HG03520 (cell line): ENCODE measurements at regions not wholly inside any gene's neighbourhood (a gene's known extent, or its start where the extent isn't known, plus 50 kb on each side); places are given as distances from the start of the nearest gene placed in this dataset.
"Not testable (repeated sequence)": the region's sequence is repeated elsewhere in the genome, so short reads cannot be mapped to it uniquely, and the experiment has no call there.

Experiments used
- ATAC-seq: cut with Tn5 transposase; IDR thresholded peaks from one replicate; pipeline ENCODE4 v1.9.1; 2021; ENCODE audit warnings: mild to moderate bottlenecking, moderate library complexity; ENCODE audit not compliant: unreplicated experiment

DNA sequence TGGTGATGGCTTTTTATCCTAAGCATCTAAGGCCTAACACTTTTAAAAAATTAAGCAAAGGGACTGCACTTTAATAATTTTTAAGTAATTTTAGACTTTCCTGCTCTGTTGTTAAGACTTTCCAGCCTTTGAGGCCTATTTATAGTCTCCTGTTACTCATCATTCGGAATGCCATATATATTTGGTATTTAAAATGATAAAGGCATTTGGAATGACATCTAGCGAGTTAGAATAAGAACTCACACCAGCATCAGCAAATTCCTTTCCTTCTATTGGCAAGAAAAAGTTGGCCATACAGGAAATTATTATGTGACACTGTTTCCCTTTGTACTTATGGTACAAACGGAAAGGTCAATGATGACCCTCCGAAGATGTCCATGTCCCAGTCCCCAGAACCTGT lies 88.1 kb upstream of the STMND1 start:
- ATAC-seq = no peak

DNA sequence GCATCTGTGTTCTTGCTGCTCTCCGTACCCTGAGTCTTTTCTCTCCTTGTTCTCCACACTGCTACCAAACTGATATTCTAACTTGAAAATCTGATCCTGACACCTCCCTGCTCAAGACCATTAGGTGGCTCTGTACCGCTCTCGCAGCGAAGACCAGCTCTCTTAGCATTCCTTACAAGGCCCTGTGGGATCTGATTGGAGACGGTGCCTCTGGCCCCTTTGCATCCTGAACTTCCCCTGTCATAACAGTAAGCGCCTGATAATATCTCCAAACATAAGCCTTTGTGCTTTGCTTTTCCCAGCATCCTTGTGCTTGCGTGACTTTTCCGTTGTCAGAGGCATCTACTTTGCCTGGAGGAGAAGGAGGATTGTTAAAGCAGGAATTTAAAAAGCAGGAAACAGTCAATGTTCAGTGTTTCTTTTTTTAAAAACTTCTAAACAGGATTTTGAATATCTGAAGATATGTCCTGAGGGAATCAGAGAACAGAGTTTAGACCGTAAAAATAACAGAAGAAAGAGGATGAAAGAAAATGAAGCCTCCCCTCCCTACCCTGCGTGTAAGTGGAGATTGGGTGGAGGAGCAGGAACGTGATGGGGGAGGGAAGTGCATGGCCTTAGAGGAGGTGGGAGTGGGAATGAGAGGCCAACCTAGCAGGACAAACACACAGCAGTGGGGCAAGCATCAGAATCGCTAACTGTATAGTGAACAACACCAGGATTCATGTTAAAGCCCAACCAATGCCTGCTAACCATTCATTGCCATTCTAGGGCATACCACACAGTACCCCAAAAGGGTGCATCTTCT lies 89.2 kb upstream of the STMND1 start:
- ATAC-seq = no peak

DNA sequence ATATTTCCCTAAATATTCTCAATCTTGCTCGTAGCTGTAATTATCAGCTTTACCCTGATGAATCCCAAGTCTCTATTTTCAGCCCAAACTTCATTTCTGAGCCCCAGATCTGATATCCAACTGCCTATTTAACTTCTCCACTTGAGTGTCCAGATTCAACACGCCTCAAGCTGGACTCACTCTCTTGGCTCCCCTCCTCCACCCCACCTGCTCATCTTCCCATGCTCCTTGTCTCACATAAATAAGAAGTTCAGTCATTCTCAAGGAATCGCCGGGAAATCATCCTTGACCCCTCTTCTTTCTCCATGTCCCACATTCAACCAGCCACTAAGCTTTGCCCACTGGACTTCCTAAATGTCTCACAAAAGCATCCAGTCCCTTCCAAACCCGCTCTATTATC lies 89.9 kb upstream of the STMND1 start:
- ATAC-seq = no peak

DNA sequence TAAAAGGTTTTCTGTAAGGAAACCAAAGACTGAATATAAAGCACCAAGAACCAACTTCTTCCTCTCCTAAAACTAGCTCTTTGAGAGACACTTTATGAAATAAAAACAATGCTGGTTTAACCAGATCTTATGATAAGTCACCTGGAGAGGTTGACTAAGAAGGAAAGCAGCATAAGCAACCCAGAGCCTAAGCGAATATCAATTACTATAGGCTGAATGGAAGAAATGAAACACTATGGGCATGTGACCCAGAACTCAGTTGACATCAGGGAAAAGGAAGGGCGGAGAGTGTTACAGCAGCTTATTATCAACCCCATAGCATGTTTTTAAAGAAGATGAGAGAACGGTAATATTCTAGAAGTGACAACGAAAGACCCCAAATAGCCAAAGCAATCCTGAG lies 94.1 kb upstream of the STMND1 start:
- ATAC-seq = no peak

DNA sequence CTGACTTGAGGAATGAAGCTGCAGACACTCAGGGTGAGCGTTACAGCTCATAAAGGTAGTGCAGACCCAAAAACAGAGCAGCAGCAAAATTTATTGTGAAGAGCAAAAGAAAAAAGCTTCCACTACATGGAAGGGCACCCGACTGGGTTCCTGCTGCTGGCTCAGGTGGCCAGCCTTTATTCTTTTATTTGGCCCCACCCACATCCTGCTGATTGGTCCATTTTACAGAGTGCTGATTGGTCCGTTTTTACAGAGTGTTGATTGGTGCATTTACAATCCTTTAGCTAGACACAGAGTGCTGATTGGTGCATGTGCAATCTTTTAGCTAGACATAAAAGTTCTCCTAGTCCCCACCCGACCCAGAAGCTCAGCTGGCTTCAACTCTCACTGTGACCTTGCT lies 95.3 kb upstream of the STMND1 start:
- no peak for ATAC-seq

DNA sequence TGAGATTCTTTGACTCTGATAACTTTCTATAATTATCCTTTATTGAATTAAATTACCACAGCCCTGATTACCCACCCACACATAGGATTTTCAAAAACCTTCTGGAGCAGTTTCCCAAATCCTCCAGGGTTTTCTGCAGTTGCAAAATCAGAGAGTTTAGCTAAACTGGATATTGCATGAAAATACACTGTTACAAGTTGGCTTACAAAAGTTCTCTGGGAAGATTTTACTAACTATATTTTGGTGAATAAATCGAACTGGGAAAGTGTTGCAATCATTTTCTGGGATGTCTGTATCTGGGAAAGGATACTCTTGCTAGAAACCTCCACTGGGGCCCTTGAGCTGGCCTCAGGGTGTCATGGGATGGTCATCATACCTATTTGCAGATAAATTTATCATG lies 97.6 kb upstream of the STMND1 start:
- no peak for ATAC-seq

DNA sequence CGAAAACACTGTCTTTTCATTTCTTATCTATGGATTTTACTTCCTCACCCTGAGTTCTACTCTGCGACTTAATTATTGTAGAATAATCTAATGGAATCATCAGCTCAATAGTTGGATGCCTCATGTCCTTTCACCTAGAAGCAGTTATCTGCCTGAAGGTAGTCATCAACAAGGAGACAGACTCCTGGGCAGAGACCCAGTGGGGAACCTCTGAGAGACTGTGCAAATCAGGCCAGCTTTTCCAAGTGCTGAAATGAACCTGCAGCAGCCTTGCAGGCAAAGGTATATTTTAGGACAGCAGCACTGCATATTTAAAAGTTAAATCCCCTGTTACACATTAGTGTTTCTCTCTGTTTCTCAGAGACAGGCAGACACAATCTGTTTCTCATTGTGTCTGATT lies 99.7 kb upstream of the STMND1 start:
- ATAC-seq = no peak

DNA sequence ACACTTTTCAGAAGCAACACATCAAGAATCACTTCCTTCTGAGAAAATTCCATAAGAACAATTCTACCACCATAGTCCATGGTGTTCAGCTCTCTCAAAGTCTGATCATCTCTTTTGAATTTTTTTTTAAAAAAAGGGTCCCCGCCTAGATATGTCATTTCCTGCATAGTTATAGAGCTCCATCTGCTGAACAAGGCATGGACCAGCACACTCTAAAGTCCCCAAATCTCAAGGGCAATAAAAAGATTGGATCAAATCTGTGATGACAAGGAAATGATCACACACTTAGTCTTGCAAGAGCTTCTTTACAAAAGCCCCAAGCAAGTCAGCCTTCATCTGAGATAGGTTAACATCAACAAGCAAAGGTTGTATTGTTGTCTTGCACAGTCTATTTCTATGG lies 100.7 kb upstream of the STMND1 start:
- no peak for ATAC-seq

DNA sequence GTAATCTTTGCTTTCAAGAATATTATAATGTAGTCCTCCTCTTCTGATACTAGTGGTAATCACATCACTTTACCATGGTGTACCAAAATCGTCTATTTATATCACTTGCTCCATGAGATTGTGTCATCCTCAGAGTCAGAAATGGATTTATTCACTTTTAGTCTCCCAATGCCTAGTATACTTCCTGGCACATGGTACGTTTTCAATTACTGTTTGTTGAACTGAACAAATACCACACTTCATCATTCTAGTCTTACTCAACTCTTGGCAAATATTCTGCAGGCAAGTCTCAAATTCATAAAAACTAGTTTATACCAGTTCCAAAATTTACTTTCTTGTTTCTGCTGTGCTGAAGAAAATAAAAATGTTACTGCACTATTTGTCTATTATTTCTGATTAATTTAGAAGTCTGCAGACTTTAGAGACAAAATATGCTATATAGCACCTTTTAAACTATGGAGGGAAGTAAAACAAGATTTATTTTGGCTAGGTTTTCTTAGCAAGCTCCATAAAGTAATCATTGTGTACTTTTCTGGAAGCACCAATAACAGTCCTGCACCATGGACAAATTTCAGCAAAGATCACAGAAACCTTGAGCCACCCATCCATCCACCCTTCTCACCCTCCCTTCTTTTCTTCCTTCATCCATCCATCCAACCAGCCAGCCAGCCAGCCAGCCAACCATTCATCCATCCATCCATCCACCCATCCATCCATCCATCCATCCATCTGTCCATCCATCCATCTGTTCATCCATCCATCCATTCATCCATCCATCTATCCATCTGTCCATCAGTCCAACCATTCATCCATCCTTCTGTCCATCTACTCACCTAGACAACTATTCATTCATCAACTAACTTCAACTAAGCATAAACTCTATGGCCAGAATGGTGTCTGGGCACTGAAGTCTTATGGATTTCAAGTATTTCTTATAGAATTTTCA lies 102.1 kb upstream of the STMND1 start:
- ATAC-seq = no peak

DNA sequence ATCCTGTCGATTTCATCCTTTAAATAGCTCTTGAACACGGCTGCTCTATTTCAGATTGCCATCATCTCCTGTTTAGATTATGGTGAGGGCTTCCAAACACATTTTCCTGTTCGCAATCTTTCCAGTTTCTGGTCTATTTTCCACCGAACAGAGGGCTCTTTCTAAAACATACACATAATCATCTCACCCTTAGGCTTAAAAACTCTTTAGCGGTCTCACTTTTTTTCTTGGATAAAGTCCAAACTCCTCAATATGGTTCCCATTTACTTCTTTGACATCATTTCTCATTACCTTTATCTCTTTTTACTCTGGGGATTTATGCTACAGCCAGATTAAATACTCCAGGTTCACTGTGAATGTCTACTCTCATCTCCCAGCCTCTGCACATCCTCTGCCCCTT lies 103.4 kb upstream of the STMND1 start:
- ATAC-seq = no peak

DNA sequence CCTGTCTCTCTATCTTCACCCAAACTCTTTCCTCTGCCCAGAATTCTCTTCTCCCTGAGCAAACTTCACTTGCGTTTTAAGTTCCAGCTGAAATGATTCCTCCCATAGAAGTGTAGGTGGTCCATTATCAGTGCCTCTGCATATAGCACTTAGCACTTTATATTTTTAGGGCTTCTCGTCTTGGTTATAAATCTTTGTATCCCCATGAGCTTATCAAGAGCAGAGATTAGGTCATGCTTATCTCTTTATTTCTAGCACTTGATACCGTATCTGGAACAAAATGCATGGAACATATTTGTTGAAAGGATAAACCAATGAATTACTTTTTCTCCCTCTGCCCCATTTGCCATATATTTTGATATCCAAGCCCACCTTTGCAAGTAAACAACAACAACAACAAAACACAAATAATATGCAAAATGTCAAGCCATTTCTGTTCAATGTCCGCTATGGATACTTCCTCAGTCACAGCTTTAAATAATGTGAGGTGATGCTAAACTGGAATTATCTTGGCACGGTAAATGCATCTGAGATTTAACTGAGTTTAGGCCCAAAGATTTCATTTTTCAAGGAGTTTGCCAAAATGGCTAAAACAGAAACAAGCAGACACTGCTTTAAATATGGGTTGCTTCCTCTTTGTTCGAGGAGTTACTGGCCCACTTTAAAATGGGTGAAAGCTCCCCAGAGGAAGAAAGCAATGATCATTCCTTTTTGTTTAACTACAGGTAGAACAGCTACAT lies 106.2 kb upstream of the STMND1 start:
- no peak for ATAC-seq

DNA sequence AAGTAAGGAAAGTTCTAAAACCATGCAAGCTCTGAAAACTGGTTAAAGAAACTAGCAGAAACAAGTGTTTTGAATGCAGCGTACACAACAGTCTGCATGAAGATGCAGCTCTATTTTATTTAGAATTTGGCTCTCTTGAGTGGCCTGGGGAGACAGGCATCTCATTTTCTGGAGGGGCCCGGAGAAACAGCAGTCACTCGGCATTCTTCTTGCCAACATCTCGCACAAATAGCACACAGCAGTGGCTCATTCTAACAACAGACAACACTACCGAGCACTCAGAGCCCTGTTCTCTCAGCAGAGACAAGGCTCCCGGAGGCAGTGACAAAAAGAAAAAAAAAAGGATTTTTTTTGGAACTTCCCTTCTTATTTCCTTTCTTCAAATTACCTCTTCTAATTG lies 108.5 kb upstream of the STMND1 start:
- ATAC-seq = no peak

DNA sequence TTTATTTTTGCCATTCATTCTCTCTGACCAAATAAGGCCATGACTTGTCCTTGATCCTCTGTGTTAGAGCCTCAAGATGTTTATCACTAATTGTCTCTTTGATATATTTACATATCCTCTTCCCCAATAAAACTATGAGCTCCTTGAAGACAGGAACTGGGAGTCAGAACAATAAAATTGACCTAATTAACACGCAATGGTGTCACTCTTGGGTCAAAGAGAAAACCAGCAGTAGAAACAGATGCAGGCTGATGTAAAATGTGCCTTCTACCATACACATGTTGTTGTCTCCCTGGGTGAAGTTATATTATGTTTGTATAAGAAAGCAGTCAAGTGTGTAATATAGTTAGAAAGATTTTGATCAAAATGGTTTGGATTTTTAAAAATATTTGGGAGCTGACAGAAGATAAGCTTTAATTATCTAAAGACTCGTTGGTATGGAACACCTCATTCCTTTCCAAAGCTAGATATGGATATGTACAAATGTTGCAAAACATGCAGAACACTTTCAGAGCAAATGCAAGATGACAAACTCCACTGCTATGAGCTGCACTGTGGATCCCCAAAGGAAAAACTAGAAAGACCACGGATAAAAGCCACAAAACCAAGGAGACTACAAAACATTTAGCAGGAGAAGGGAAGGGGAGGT lies 109.7 kb upstream of the STMND1 start:
- no peak for ATAC-seq

DNA sequence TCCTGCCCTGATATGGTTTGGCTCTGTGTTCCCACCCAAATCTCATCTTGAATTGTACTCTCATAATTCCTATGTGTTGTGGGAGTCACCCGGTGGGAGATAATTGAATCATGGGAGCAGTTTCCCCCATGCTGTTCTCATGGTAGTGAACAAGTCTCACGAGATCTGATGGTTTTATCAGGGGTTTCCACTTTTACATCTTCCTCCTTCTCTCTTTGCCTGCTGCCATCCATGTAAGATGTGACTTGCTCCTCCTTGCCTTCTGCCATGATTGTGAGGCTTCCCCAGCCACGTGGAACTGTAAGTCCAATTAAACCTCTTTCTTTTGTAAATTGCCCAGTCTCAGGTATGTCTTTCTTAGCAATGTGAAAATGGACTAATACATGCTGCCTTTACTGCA lies 111.9 kb upstream of the STMND1 start:
- ATAC-seq = not testable (repeated sequence)

DNA sequence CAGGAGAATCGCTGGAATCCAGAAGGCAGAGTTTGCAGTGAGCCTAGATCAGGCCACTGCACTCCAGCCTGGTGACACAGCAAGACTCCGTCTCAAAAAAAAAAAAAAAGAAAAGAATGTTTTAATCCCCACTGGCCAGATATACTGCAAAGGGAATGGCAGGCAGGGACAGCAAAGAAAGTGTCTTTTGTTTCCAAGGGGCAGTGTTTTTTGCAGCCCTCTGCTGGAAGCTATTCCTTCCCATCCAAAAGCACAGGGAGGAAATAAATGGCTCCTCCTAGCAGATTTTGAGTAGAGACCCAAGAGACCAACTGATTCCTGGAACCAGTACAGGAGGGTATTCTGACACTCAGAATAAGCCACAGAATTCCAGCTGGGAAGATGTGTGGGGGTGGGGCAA lies 112.5 kb upstream of the STMND1 start:
- ATAC-seq = no peak

DNA sequence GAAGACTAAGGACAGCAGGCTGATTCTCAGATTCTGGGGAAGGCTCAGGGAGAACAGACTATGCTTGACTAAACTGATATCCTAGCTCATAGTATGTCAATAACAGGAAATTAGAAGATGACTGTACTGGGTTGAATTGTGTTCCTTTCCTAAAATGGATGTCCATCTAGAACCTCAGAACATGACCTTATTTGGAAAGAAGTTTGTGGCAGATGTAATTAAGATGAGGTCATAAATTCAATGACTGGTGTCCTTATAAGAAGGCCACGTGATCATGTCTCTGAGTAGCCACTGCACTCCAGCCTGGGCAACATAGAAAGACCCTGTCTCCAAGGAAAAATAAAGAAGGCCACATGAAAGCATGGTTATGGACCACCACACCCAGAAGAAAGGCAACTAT lies 113.9 kb upstream of the STMND1 start:
- no peak for ATAC-seq

DNA sequence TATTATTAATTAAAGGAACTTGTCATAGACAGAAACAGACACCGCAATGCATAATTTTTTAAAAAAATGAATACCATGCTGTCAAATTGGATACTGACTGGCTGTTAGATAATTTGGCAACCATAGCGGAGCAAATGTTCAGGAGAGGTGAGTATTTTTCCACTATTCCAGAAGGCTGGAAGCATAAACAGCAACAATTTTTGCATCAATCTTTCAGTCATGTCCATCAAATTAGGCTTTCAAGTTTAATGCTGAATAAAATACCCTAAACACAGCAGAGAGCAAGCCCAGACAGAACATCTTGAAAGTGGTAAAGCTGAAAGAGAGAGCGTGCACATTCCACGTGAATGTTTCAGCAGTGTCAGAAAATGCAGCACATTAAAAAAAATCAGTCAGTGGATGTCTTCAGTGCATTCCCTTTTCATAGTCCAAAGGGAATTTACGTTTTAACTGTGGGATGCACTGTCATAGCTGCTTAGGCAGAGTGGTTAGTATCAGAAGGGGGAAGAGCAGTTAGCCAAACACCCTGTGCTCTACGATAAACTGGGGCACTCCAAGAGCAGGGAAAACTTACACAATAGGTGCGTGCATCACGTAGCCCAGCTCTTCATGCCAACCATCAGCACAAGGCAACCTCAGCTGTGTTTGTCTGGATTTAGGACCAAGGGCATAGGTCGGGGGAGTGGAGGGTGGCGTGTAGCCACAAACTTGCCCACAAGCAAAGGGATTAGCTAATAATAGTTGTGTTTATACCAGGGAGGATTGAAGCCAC lies 116.2 kb upstream of the STMND1 start:
- ATAC-seq = no peak

DNA sequence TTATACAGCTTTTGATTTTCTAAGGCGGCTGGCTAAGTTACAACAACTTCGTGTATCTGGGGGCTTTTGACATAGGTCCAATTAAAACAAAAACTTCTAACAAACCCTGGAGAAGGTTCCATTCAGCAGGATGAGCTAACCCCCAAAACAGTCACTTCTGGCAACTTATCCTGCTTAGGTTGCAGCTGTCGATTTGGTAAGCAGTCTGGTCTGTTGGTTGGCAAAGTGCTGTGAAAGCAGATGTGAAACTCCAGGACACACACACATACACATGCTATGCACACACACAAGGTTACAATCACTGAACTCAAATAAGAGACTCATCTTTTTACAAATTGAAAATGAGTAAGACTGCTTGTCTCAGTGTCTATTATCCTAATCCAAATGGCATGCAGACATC lies 119.0 kb upstream of the STMND1 start:
- ATAC-seq = no peak

DNA sequence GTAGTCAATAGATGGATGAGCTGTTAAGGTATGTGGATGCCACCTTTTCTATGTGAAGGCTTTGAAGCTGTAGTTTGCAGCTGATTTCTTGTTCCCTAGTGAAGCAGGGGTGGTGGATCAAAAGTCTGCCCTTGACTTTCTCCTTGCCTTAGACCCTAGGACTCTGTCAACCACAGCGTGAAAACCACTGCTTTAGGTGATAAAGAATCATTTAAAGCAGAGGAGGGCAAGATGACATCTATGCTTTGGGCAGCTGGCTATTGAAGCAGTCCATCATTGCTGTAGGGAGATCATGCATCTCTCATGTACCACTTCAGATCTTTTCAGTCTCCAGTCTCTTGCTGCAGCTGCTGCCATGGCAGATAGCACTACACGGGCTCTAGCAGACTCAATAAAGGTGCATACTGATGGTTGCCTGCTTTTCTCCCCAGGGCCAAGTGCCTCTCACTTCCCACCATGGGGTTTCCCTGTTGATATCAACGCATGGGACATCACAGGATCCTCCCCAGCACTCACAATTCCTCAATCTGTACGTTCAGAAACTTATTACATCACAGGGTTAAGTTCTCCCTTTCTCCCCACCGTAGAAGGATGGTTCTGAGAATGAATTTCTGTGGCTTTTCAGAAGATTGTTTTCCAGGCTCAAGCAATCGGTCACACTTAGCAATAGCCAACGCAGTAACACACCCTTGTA lies 122.0 kb upstream of the STMND1 start:
- ATAC-seq = no peak

DNA sequence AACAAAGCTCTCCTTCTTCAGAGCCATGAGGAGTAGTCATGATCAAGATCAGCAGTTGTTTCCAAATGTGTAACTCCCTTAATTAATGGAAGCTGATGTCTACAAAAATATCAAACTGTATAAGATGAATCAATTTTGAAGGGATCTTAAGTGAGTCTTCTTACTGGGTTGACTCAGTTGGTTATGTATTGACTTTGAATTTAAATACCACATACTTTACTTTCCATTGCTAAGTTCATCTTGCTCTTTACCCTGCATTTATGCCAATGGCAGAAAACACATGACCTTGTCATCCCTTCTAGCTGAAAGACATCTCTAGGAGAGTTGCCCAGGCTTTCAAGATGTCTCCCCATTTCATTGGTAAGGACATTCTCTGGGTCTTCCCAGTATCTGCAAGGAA lies 123.2 kb upstream of the STMND1 start:
- no peak for ATAC-seq
